Subcutaneous abdominal adipose tissue (tissue), 5 donors: ENCODE measurements at regions not wholly inside any gene's neighbourhood (a gene's known extent, or its start where the extent isn't known, plus 50 kb on each side); places are given as distances from the start of the nearest gene placed in this dataset.

Experiments used
- H3K27ac ChIP-seq: one replicate; pipeline ENCODE4 v1.7.0; 2013; ENCODE audit warnings: low read depth, mild to moderate bottlenecking, inconsistent platforms, low read length, moderate library complexity
- H3K27me3 ChIP-seq, 5 donors: one replicate each; pipeline ENCODE4 v1.7.0; 2013; ENCODE audit warnings: low read length in 5 of 5, inconsistent platforms in 1 of 5; ENCODE audit not compliant: control insufficient read depth in 5 of 5, insufficient read depth in 4 of 5
- H3K36me3 ChIP-seq, 5 donors: one replicate each; pipeline ENCODE4 v1.7.0; 2013; ENCODE audit warnings: low read length in 5 of 5; ENCODE audit not compliant: control insufficient read depth in 5 of 5, insufficient read depth in 5 of 5
- H3K4me1 ChIP-seq, 5 donors: one replicate each; pipeline ENCODE4 v1.7.0; 2013; ENCODE audit warnings: low read length in 5 of 5, mild to moderate bottlenecking in 3 of 5, moderate library complexity in 1 of 5; ENCODE audit not compliant: control insufficient read depth in 5 of 5, insufficient read depth in 5 of 5
- H3K4me3 ChIP-seq, 5 donors: one replicate each; pipeline ENCODE4 v1.7.0; 2013; ENCODE audit warnings: low read length in 5 of 5, low read depth in 1 of 5
- H3K9ac ChIP-seq, 5 donors: one replicate each; pipeline ENCODE4 v1.7.0; 2013; ENCODE audit warnings: low read length in 5 of 5, mild to moderate bottlenecking in 4 of 5, moderate library complexity in 3 of 5
- H3K9me3 ChIP-seq, 5 donors: one replicate each; pipeline ENCODE4 v1.7.0; 2013; ENCODE audit warnings: low read length in 5 of 5; ENCODE audit not compliant: control insufficient read depth in 5 of 5
- donor health status: healthy.
- donor health status: healthy.
- donor health status: healthy.
- donor health status: healthy.
- donor health status: healthy.

DNA sequence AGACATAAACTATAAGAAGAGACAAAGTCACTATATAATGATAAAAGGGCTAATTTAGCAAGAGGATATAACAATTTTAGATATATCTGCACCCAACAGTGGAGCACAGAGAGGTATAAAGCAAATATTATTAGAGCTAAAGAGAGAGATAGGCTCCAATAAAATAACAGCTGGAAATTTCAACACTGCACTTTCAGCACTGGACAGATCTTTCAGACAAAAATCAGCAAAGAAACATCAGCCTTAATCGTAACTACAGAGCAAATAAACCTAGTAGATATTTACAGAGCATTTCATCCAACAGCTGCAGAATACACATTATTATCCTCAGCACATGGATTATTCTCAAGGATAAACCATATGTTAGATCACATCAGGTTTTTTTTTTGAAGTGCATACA, 642.9 kb downstream of the AMY1C start:
- Histone ChIP-seq H3K4me1 (no peaks in the 10 kb centered on the region), H3K4me3 (no peak overlapping the region), H3K9me3 (peaks cover 0 to 7% (median 0%) of the 10 kb centered on the region in 5 donors), H3K36me3 (no peaks in the 10 kb centered on the region), H3K27ac (no peak overlapping the region), H3K9ac (no peak overlapping the region), H3K27me3 (no peaks in the 10 kb centered on the region)

DNA sequence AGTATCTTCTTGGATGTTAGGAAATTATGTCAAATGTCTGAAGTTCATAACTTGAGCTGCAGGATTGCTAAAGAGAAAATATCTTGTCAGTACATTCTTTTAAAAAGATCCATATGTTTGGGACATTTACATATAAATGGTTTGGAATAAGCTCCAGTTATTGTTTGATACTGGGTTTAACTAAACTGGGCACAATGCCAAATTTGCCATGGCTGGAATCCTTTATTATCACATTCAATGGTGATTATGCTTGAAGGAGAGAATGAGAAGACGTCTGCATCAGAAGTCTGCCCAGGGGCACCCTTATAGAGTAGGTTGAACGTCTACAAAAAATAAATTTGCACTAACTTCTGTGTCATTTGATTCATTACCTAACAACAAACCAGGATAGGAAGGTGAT, 652.5 kb downstream of the AMY1C start:
- H3K36me3 ChIP-seq: no peaks in the 10 kb centered on the region
- no peak overlapping the region for H3K27ac ChIP-seq
- H3K9me3 ChIP-seq: no peaks in the 10 kb centered on the region
- H3K9ac ChIP-seq: no peak overlapping the region
- H3K4me3 ChIP-seq: no peak overlapping the region
- no peaks in the 10 kb centered on the region for H3K27me3 ChIP-seq
- H3K4me1 ChIP-seq: no peaks in the 10 kb centered on the region

DNA sequence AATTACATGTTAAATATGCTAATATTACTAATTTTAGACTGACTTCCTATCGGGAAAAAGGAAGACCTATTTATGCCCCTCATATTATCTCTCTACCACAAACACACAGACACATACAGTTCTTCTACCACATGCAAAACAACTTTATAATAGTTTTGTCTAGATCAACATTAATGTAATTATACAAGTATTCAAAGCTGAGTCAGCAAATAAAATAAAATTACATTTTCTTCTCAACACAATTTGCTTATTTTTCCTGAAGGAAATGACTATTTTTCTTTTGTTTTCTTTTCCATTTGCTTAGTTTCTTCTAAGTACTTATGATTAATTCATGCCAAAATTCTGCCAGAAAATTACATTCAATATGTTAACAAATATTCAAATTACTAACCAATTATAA, 654.2 kb downstream of the AMY1C start:
- Histone ChIP-seq H3K9ac (no peak overlapping the region), H3K4me1 (no peaks in the 10 kb centered on the region)

DNA sequence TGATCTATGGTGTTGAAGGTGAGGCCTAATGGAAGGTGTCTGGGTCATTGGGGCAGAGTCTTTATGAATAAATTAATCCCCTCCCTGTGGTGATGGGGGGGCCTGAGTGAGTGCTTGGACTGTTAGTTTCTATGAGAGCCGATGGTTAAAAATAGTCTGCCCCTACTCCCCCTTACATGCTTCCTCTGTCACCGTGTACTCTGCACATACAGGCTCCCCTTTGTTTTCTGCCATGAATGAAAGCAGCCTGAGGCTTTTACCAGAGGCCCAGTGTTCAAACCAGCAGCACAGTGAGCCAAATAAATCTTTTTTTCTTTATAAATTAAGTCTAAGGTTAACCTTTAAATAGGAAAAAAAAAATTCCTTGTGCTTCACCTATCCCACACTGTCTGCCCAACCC, 657.0 kb downstream of the AMY1C start:
- H3K9me3 ChIP-seq: peaks cover 0 to 9% (median 0%) of the 10 kb centered on the region in 5 donors
- H3K27me3 ChIP-seq: no peaks in the 10 kb centered on the region

More for the DNA sequence above, 654.2 kb downstream of the AMY1C start:
- Histone ChIP-seq H3K4me3 (no peak overlapping the region), H3K36me3 (no peaks in the 10 kb centered on the region), H3K27me3 (no peaks in the 10 kb centered on the region), H3K9me3 (peaks cover 0 to 9% (median 0%) of the 10 kb centered on the region in 5 donors), H3K27ac (no peak overlapping the region)

DNA sequence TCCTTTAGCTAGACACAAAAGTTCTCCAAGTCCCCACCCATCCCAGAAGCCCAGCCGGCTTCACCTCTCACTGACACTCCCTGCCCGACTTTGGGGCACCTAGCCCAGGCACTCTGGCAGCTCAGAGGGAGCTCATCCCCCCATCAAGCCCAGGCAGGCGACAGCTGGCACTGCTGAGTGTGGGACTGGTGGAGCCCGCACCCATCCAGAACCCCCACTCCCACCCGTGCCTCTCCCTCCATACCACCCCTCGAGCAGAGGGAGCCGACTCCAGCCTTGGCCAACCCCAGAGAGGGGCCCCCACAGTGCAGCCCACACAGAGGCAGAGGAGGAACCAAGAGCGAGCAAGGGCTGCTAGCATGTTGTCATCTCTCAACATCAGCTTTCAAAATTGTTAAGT, 658.6 kb downstream of the AMY1C start:
- H3K9me3 ChIP-seq: peaks cover 0 to 9% (median 0%) of the 10 kb centered on the region in 5 donors
- no peaks in the 10 kb centered on the region for H3K36me3 ChIP-seq
- no peak overlapping the region for H3K27ac ChIP-seq
- H3K4me1 ChIP-seq: no peaks in the 10 kb centered on the region
- H3K27me3 ChIP-seq: no peaks in the 10 kb centered on the region
- H3K9ac ChIP-seq: no peak overlapping the region
- no peak overlapping the region for H3K4me3 ChIP-seq

More for the DNA sequence above, 657.0 kb downstream of the AMY1C start:
- Histone ChIP-seq H3K4me1 (no peaks in the 10 kb centered on the region), H3K4me3 (no peak overlapping the region), H3K36me3 (no peaks in the 10 kb centered on the region), H3K9ac (no peak overlapping the region), H3K27ac (no peak overlapping the region)

DNA sequence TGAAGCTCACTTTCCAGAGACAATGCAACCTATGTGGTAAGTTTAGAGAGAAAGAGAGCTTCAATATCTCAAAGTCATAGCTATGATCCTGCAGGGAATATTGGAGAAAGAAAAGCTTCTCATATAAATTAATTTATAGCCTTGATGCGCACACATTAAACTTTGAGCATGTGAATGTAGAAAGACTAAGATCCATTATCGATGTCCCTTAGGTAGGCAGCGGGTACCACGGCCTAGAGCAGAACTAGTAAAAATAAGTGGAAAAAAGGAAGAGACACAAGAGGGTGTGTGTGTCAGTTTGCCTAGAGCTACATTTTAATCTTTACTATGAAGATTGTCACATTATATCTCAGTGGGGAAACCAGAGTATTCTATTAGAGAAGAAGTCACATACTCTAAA, 685.6 kb downstream of the AMY1C start:
- no peak overlapping the region for H3K9ac ChIP-seq
- no peaks in the 10 kb centered on the region for H3K9me3 ChIP-seq
- no peaks in the 10 kb centered on the region for H3K36me3 ChIP-seq
- H3K4me3 ChIP-seq: no peak overlapping the region
- no peak overlapping the region for H3K27ac ChIP-seq
- no peaks in the 10 kb centered on the region for H3K27me3 ChIP-seq
- H3K4me1 ChIP-seq: no peaks in the 10 kb centered on the region

DNA sequence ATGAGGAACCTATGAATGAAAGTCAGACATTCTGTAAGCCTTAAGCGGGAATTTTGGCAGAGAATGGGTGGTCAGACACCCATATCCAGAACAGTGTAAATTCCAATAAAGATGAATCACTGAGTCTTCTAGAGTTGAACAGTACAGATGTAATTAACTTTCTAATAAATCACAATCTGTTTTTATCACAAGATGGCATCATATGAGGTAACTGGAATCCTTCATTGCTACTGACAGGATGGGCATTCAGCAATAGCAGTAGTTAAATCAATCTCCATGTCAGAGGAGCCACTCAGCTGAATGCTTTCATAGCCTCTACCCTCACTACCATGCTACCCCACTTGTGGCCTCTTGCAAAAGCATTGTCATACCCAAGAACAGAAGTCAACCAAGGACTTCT, 690.3 kb downstream of the AMY1C start:
- H3K36me3 ChIP-seq: no peaks in the 10 kb centered on the region
- H3K4me3 ChIP-seq: no peak overlapping the region
- H3K9me3 ChIP-seq: no peaks in the 10 kb centered on the region
- no peak overlapping the region for H3K27ac ChIP-seq
- no peaks in the 10 kb centered on the region for H3K4me1 ChIP-seq
- H3K27me3 ChIP-seq: no peaks in the 10 kb centered on the region
- H3K9ac ChIP-seq: no peak overlapping the region

DNA sequence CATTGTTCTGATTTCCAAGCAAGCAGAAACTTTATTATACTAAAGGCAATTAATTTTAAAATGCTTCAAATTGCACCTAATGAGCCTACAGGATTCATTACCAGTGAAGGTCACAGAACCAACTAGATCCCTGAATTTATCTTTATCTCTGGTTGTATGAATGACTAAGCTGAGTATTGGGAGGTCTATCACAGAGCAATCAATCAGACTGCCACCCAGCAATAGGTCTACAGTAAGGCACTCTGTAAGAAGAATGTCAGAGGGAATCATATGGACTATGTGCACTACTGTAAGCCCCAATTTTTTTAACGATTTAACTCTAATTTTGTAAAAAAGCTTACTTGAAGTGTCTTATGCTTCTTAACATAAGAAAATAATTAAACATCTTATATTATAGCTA, 707.0 kb downstream of the AMY1C start:
- Histone ChIP-seq H3K4me1 (no peaks in the 10 kb centered on the region), H3K9ac (no peak overlapping the region), H3K4me3 (no peak overlapping the region), H3K27me3 (no peaks in the 10 kb centered on the region), H3K36me3 (no peaks in the 10 kb centered on the region), H3K9me3 (peaks cover 10 to 42% (median 21%) of the 10 kb centered on the region in 5 donors), H3K27ac (no peak overlapping the region)

DNA sequence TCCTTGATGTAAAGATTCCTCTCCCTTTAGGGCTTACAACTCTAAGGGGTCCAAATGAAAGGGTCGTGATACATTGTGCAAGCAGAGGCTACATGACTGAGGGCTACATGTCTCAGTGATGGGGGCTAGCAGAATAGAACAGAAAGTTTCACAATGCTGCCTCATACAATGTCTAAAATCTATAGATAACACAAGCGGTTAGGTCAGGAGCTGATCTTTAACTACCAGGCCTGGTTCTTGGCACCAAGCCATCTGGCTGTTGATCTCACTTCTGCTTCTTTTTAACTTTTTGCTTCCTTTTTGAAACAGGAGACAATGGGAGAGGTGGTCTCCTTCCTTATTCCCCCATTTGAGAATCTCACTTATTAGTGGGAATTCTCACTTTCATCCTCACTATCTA, 710.2 kb downstream of the AMY1C start:
- no peaks in the 10 kb centered on the region for H3K27me3 ChIP-seq
- H3K27ac ChIP-seq: no peak overlapping the region
- H3K9me3 ChIP-seq: peaks cover 10 to 47% (median 29%) of the 10 kb centered on the region in 5 donors
- no peaks in the 10 kb centered on the region for H3K36me3 ChIP-seq
- no peak overlapping the region for H3K4me3 ChIP-seq
- no peak overlapping the region for H3K9ac ChIP-seq
- no peaks in the 10 kb centered on the region for H3K4me1 ChIP-seq

DNA sequence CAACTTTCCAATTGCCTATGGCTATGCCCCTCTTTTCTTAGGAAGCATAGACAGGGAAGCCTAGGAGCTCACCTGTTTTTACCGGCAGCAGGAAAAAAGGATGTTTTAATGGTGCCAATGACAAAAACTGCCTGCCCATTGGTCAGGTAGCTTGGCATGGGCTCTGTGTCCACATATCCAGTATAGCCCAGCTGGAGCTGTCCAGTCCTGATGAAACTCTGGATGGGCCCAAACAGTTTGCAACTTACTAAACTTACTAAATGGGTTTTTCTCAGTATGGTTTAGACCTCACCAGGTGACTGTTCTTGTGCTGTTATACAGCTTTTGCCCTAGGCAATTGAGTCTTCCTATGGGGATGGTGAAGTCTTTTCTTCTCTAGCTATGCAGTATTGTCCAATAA, 711.2 kb downstream of the AMY1C start:
- Histone ChIP-seq H3K36me3 (no peaks in the 10 kb centered on the region), H3K4me3 (no peak overlapping the region), H3K27ac (no peak overlapping the region), H3K4me1 (no peaks in the 10 kb centered on the region), H3K9me3 (peaks cover 10 to 42% (median 29%) of the 10 kb centered on the region in 5 donors), H3K27me3 (no peaks in the 10 kb centered on the region), H3K9ac (no peak overlapping the region)

DNA sequence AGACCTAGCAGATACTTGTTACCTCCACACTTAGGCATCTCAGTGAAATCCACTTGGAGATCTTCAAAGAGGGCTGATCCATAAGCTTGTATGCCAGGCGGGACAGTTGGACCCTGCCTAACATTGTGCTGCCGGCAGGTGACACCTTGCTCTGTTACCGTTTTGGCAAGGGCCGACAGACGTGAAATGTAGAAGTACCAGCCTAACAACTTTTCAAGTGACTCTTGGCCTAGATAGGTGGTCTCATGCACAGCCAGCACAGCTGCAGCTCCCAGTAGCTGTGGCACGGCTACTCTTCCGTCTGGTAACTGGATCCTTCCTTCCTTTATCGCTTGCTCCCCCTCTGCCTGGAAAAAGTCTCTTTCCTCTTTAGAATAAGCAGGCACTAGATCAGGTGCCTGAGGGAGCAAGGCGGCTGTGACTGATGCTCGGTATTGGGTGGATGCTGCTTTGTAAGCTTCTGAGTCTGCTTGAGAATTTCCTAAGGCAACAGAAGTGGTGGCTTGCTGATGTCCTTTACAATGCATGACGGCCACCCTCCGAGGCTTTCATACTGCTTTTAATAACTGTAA, 713.5 kb downstream of the AMY1C start:
- H3K9me3 ChIP-seq: peaks cover 10 to 65% (median 45%) of the 10 kb centered on the region in 5 donors

More for the DNA sequence above, 713.5 kb downstream of the AMY1C start:
- H3K4me1 ChIP-seq: no peaks in the 10 kb centered on the region
- no peak overlapping the region for H3K4me3 ChIP-seq
- H3K9ac ChIP-seq: no peak overlapping the region
- no peaks in the 10 kb centered on the region for H3K27me3 ChIP-seq
- H3K36me3 ChIP-seq: no peaks in the 10 kb centered on the region
- H3K27ac ChIP-seq: no peak overlapping the region
